Caco-2 (cell line): ENCODE measurements at regions not wholly inside any gene's neighbourhood (a gene's known extent, or its start where the extent isn't known, plus 50 kb on each side); places are given as distances from the start of the nearest gene placed in this dataset.

Experiments
- BruUV-seq: library from RNA; stranded (reverse); fragments of 400-500 nt; replicated peaks from 2 replicates; lab custom pipeline; 2021; lab: Mats Ljungman, UMichigan
- CTCF ChIA-PET: fragments of 300-600 bp; sonication (Branson Sonifier 250); formaldehyde crosslinking; loops from one replicate; lab custom pipeline; 2022; ENCODE audit warnings: antibody characterized with exemption; lab: Charles Lee
- POLR2A ChIA-PET: fragments of 300-600 bp; sonication (Branson Sonifier 250); formaldehyde crosslinking; loops from one replicate; lab custom pipeline; 2022; ENCODE audit warnings: antibody characterized with exemption; lab: Charles Lee
- DNase-seq, 2 experiments: peaks; one replicate each; pipeline versions ENCODE4 v3.0.0 to v3.0.0-alpha.2; 2020 to 2022
- H3K27me3 ChIP-seq: replicated peaks from 2 replicates; pipeline ENCODE4 v1.6.0; 2011; ENCODE audit warnings: low read length; ENCODE audit not compliant: control insufficient read depth, insufficient read depth
- H3K36me3 ChIP-seq: 2 replicates; pipeline ENCODE4 v1.5.1; 2011; ENCODE audit warnings: low read length; ENCODE audit not compliant: control insufficient read depth, insufficient read depth
- H3K4me1 ChIP-seq: fragments of 250-450 bp; sonication (Bioruptor Pico); 2 replicates; pipeline ENCODE4 v1.5.1; 2020; ENCODE audit warnings: mild to moderate bottlenecking
- H3K4me3 ChIP-seq: 2 replicates; pipeline ENCODE4 v1.5.1; 2011; ENCODE audit warnings: low read depth, mild to moderate bottlenecking, control low read depth, low read length
- H3K9me3 ChIP-seq: fragments of 250-450 bp; sonication (Bioruptor Pico); 2 replicates; pipeline ENCODE4 v1.5.1; 2020; ENCODE audit warnings: mild to moderate bottlenecking, moderate library complexity
- H3K27ac Mint-ChIP-seq: one replicate; pipeline ENCODE4 v1.8.0; 2022; ENCODE audit warnings: mixed read lengths; ENCODE audit not compliant: unreplicated experiment
- H3K27me3 Mint-ChIP-seq: one replicate; pipeline ENCODE4 v1.8.0; 2022; ENCODE audit warnings: mixed read lengths; ENCODE audit not compliant: insufficient read depth, unreplicated experiment
- H3K36me3 Mint-ChIP-seq: one replicate; pipeline ENCODE4 v1.8.0; 2022; ENCODE audit warnings: mild to moderate bottlenecking, mixed read lengths; ENCODE audit not compliant: insufficient read depth, unreplicated experiment
- H3K4me1 Mint-ChIP-seq: one replicate; pipeline ENCODE4 v1.8.0; 2022; ENCODE audit warnings: low read depth, mixed read lengths; ENCODE audit not compliant: unreplicated experiment
- H3K4me3 Mint-ChIP-seq: one replicate; pipeline ENCODE4 v1.8.0; 2022; ENCODE audit warnings: mild to moderate bottlenecking, moderate library complexity, mixed read lengths; ENCODE audit not compliant: unreplicated experiment
- H3K9me3 Mint-ChIP-seq: one replicate; pipeline ENCODE4 v1.8.0; 2022; ENCODE audit warnings: mixed read lengths; ENCODE audit not compliant: unreplicated experiment
- intact Hi-C: fragments of 100-400 bp; cut with micrococcal nuclease; formaldehyde crosslinking; loops from one replicate; pipeline ENCODE4 v1.10.0; 2022; ENCODE audit not compliant: unreplicated experiment
- TF ChIP-seq, protein P1 (sequence below), 2 experiments: fragments of 200-600 bp in 1 of 2; IDR thresholded peaks; 1 replicate in 1 of 2; 2 replicates in 1 of 2; pipeline versions ENCODE4 v1.5.1 to v1.8.0; 2011 to 2022; ENCODE audit warnings: antibody characterized with exemption in 1 of 2, control low read depth in 1 of 2, inconsistent platforms in 1 of 2, low read depth in 1 of 2, low read length in 1 of 2, mild to moderate bottlenecking in 1 of 2, moderate library complexity in 1 of 2; ENCODE audit not compliant: insufficient read depth in 1 of 2, severe bottlenecking in 1 of 2, unreplicated experiment in 1 of 2

- Histone ChIP-seq H3K4me3 (no peak overlapping the region), H3K36me3 (no peaks in the 10 kb centered on the region), H3K4me1 (no peaks in the 10 kb centered on the region), H3K27me3 (no peaks in the 10 kb centered on the region), H3K9me3 (peaks cover 7% of the 10 kb centered on the region; the same call in 1 of the 2 replicates)
- no peak overlapping the region for H3K27ac Mint-ChIP-seq
- DNase-seq = no peak
- no peaks in the 10 kb centered on the region for H3K4me1 Mint-ChIP-seq
- intact Hi-C loops = no loop called here
- no peak overlapping the region for H3K4me3 Mint-ChIP-seq
- no TSS peak for BruUV-seq
- POLR2A ChIA-PET = no interaction called here
- H3K9me3 Mint-ChIP-seq = peaks cover 86% of the 10 kb centered on the region
- H3K36me3 Mint-ChIP-seq = peaks cover 23% of the 10 kb centered on the region
- H3K27me3 Mint-ChIP-seq = no peaks in the 10 kb centered on the region
- CTCF ChIA-PET = no interaction called here
- TF ChIP-seq, protein P1, sequence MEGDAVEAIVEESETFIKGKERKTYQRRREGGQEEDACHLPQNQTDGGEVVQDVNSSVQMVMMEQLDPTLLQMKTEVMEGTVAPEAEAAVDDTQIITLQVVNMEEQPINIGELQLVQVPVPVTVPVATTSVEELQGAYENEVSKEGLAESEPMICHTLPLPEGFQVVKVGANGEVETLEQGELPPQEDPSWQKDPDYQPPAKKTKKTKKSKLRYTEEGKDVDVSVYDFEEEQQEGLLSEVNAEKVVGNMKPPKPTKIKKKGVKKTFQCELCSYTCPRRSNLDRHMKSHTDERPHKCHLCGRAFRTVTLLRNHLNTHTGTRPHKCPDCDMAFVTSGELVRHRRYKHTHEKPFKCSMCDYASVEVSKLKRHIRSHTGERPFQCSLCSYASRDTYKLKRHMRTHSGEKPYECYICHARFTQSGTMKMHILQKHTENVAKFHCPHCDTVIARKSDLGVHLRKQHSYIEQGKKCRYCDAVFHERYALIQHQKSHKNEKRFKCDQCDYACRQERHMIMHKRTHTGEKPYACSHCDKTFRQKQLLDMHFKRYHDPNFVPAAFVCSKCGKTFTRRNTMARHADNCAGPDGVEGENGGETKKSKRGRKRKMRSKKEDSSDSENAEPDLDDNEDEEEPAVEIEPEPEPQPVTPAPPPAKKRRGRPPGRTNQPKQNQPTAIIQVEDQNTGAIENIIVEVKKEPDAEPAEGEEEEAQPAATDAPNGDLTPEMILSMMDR (IDR thresholded peaks at IDR 0.05; ENCODE audit: insufficient read depth in 1 of 2, low read depth in 1 of 2, low read length in 1 of 2, severe bottlenecking in 1 of 2, unreplicated experiment in 1 of 2) = no peak
Measured at GRCh38 chr19:27770095-27770494, 1442.9 kb downstream of the UQCRFS1 start.

DNA sequence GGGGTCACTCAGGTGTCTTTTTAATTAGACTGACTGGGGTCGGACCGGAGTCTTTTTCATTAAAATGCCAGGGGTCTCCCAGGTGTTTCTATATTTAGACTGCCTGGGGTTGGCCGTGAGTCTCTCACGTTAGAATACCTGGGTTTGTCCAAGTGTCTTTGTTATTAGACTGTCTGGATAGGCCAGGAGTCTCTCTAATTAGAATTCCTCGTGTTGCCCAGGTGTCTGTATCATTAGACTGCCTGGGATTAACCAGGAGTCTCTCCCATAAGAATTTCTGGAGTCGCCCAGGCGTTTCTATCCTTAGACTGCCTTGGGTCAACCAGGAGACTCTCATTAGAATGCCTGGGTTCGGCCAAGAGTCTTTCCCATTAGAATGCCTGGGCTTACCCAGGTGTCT, 1445.7 kb downstream of the UQCRFS1 start:
- no peak for DNase-seq
- CTCF ChIA-PET = no interaction called here
- TF ChIP-seq, protein P1 (IDR thresholded peaks at IDR 0.05; ENCODE audit: insufficient read depth in 1 of 2, low read depth in 1 of 2, low read length in 1 of 2, severe bottlenecking in 1 of 2, unreplicated experiment in 1 of 2) = no peak
- no TSS peak for BruUV-seq
- POLR2A ChIA-PET = no interaction called here
- intact Hi-C loops = no loop called here
- H3K27me3 Mint-ChIP-seq = no peaks in the 10 kb centered on the region
- H3K4me3 Mint-ChIP-seq = no peak overlapping the region
- H3K36me3 Mint-ChIP-seq = peaks cover 10% of the 10 kb centered on the region
- Histone ChIP-seq H3K4me1 (no peaks in the 10 kb centered on the region), H3K4me3 (no peak overlapping the region), H3K9me3 (no peaks in the 10 kb centered on the region), H3K27me3 (no peaks in the 10 kb centered on the region), H3K36me3 (no peaks in the 10 kb centered on the region)
- no peaks in the 10 kb centered on the region for H3K4me1 Mint-ChIP-seq
- H3K9me3 Mint-ChIP-seq = peaks cover 79% of the 10 kb centered on the region
- no peak overlapping the region for H3K27ac Mint-ChIP-seq

DNA sequence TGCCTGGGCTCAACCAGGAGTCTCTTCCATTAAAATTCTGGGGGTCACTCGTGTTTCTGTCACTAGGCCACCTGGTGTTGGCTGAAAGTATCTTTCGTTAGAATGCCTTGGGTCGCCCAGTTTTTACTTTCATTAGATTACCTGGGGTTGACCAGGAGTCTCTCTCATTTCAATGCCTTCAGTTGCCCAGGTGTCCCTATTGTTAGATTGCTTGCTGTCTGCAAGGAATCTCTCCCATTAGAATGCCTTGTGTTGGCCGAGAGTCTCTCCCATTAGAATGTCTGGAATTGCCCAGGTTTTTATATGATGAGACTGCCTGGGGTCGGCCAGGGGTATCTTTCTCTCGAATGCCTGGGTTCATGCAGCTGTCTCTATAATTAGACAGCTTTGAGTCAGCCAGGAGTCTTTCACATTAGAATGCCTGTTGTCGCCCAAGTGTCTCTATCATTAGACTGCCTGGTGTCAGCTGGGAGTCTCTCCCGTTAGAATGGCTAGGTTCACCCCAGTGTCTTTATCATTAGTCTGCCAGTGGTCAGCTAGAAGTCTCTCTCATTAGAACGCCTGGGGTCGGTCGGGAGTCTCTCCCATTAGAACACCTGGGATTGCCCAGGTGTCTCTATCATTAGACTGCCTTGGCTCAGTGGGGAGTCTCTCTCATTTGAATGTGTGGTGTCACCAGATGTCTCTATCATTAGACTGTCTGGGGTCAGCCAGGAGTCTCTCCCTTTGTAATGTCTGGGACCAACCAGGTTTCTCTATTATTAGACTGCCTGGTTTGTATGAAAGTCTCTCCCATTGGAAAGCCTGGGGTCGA, 1446.8 kb downstream of the UQCRFS1 start:
- intact Hi-C loops = no loop called here

More for the DNA sequence above, 1446.8 kb downstream of the UQCRFS1 start:
- Histone ChIP-seq H3K9me3 (no peaks in the 10 kb centered on the region), H3K4me1 (no peaks in the 10 kb centered on the region), H3K27me3 (no peaks in the 10 kb centered on the region), H3K36me3 (no peaks in the 10 kb centered on the region), H3K4me3 (no peak overlapping the region)
- H3K36me3 Mint-ChIP-seq = peaks cover under 1% of the 10 kb centered on the region
- peaks cover 74% of the 10 kb centered on the region for H3K9me3 Mint-ChIP-seq
- no peaks in the 10 kb centered on the region for H3K27me3 Mint-ChIP-seq
- H3K4me1 Mint-ChIP-seq = no peaks in the 10 kb centered on the region
- POLR2A ChIA-PET = no interaction called here
- CTCF ChIA-PET = no interaction called here
- TF ChIP-seq, protein P1 (IDR thresholded peaks at IDR 0.05; ENCODE audit: insufficient read depth in 1 of 2, low read depth in 1 of 2, low read length in 1 of 2, severe bottlenecking in 1 of 2, unreplicated experiment in 1 of 2) = no peak
- DNase-seq = no peak
- no TSS peak for BruUV-seq
- H3K27ac Mint-ChIP-seq = no peak overlapping the region
- no peak overlapping the region for H3K4me3 Mint-ChIP-seq
